ENCODE measurements at regions not wholly inside any gene's neighbourhood (a gene's known extent, or its start where the extent isn't known, plus 50 kb on each side); places are given as distances from the start of the nearest gene placed in this dataset.

DNA sequence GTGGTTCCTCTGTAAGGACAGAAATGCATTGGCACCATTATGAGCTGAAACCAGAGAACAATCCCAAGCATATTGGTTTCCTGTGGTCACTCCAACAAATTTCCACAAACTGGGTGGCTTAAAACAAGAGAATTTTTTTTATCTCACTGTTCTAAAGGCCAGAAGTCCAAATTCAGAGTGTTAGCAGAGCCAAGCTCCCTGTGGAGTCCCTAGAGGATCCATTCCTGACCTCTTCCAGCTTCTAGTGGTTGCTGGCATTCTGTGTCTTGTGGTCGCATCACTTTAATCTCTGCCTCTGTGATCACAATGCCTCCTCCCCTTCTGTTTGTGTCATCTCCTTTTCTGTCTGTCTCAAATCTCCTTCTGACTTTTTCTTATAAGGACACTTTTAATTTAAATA, 380.3 kb downstream of the NYAP2 start:
- H2BK120ac ChIP-seq (ENCODE audit: low read depth, low read length): no peak overlapping the region
- H3K23ac ChIP-seq (ENCODE audit: low read length in 2 of 2): no peak overlapping the region
- no peak for DNase-seq
- H2AFZ ChIP-seq (ENCODE audit: low read depth, low read length): no peak overlapping the region
- H3K4me3 ChIP-seq (ENCODE audit: insufficient read depth in 1 of 2, low read depth in 1 of 2, low read length in 2 of 2): no peak overlapping the region
- H2BK15ac ChIP-seq (ENCODE audit: low read depth, poor library complexity, severe bottlenecking): no peak overlapping the region
- no peaks in the 10 kb centered on the region for H3K79me1 ChIP-seq (replicated peaks; ENCODE audit: low read length, poor library complexity, severe bottlenecking)
- no peaks in the 10 kb centered on the region for H3K36me3 ChIP-seq (ENCODE audit: control insufficient read depth in 1 of 2, insufficient read depth in 2 of 2, low read depth in 1 of 2, low read length in 2 of 2)
- no peak overlapping the region for H3K9ac ChIP-seq (ENCODE audit: low read length)
- H3K27me3 ChIP-seq (ENCODE audit: control insufficient read depth in 1 of 2, insufficient read depth in 1 of 2, low read length in 2 of 2): no peaks in the 10 kb centered on the region
- WGBS: 88% methylated on average over 1 of the region's 1 CpG
- H2BK5ac ChIP-seq (ENCODE audit: low read depth, low read length, poor library complexity, severe bottlenecking): no peak overlapping the region
- H3K4ac ChIP-seq (ENCODE audit: low read depth in 1 of 2, low read length in 2 of 2): no peak overlapping the region
- no peak overlapping the region for H4K91ac ChIP-seq (ENCODE audit: low read length)
- H3K14ac ChIP-seq (ENCODE audit: low read length in 2 of 2): no peak overlapping the region
- H3K9me3 ChIP-seq (ENCODE audit: control insufficient read depth, low read length): peaks cover 5% of the 10 kb centered on the region
- H3K27ac ChIP-seq (ENCODE audit: low read length, poor library complexity, severe bottlenecking): no peak overlapping the region
- no peak overlapping the region for H4K8ac ChIP-seq (ENCODE audit: low read length)
- H2BK12ac ChIP-seq (ENCODE audit: low read length in 2 of 2): no peak overlapping the region
- H2AK5ac ChIP-seq (ENCODE audit: low read length, severe bottlenecking): no peak overlapping the region
- no peaks in the 10 kb centered on the region for H3K4me1 ChIP-seq (ENCODE audit: control insufficient read depth, insufficient read depth, low read depth, low read length)
- no peak overlapping the region for H3K18ac ChIP-seq (ENCODE audit: low read depth in 1 of 2, low read length in 2 of 2)
- no peak overlapping the region for H3K4me2 ChIP-seq (ENCODE audit: low read length, poor library complexity, severe bottlenecking)

DNA sequence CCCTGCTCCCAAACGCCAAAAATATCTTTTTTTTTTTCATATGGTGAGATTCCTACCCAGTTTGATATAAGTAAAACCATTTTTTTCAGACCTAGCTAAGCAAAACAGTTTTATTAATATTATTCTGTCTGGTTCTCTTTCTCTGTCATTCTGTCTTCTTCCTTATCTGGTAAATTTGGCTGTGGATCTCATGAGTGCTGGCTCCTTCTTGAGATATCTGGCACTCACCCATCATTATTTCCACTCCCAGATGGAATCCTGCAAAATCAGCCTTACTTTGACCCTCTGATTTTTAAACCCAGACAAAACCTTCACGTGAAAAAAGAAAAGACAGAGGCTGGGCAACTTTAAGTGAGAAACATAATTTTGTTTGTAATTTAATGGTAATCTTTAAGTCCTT, 373.6 kb downstream of the NYAP2 start:
- Histone ChIP-seq H3K27me3 (ENCODE audit: control insufficient read depth in 1 of 2, insufficient read depth in 1 of 2, low read length in 2 of 2) (no peaks in the 10 kb centered on the region), H3K14ac (ENCODE audit: low read length in 2 of 2) (no peak overlapping the region), H3K79me1 (replicated peaks; ENCODE audit: low read length, poor library complexity, severe bottlenecking) (no peaks in the 10 kb centered on the region), H3K36me3 (ENCODE audit: control insufficient read depth in 1 of 2, insufficient read depth in 2 of 2, low read depth in 1 of 2, low read length in 2 of 2) (no peaks in the 10 kb centered on the region), H3K9me3 (ENCODE audit: control insufficient read depth, low read length) (peaks cover 5% of the 10 kb centered on the region), H4K91ac (ENCODE audit: low read length) (no peak overlapping the region), H3K4me3 (ENCODE audit: insufficient read depth in 1 of 2, low read depth in 1 of 2, low read length in 2 of 2) (no peak overlapping the region), H2AK5ac (ENCODE audit: low read length, severe bottlenecking) (no peak overlapping the region), H3K4ac (ENCODE audit: low read depth in 1 of 2, low read length in 2 of 2) (no peak overlapping the region), H2BK12ac (ENCODE audit: low read length in 2 of 2) (no peak overlapping the region), H4K8ac (ENCODE audit: low read length) (no peak overlapping the region), H3K23ac (ENCODE audit: low read length in 2 of 2) (no peak overlapping the region), H3K18ac (ENCODE audit: low read depth in 1 of 2, low read length in 2 of 2) (no peak overlapping the region), H2BK5ac (ENCODE audit: low read depth, low read length, poor library complexity, severe bottlenecking) (no peak overlapping the region), H3K4me1 (ENCODE audit: control insufficient read depth, insufficient read depth, low read depth, low read length) (no peaks in the 10 kb centered on the region), H2BK120ac (ENCODE audit: low read depth, low read length) (no peak overlapping the region), H3K27ac (ENCODE audit: low read length, poor library complexity, severe bottlenecking) (no peak overlapping the region), H3K9ac (ENCODE audit: low read length) (no peak overlapping the region), H2BK15ac (ENCODE audit: low read depth, poor library complexity, severe bottlenecking) (no peak overlapping the region), H3K4me2 (ENCODE audit: low read length, poor library complexity, severe bottlenecking) (no peak overlapping the region), H2AFZ (ENCODE audit: low read depth, low read length) (no peak overlapping the region)
- DNase-seq: no peak
- WGBS: 100% methylated on average over 2 of the region's 2 CpGs

DNA sequence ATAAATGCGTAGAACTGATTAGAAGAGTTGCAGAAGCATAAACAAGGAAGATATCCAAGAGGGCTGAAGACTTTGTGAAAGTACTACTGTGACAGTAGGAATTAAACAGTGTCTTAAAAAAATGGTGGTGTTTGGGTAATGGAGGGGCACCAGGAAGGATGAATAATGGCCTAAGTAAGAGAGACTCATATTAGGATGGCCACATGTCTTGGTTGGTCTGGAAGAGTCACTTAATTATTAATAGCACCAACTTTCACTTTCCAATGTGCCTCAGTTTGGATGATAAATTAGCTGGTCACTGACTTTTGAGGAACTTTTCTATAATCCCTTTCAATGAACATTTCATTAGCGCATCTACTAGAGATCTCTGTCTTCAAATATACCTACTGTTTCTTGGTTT, 372.2 kb downstream of the NYAP2 start:
- Histone ChIP-seq H2AK5ac (ENCODE audit: low read length, severe bottlenecking) (no peak overlapping the region), H3K9me3 (ENCODE audit: control insufficient read depth, low read length) (peaks cover 5% of the 10 kb centered on the region), H3K4me2 (ENCODE audit: low read length, poor library complexity, severe bottlenecking) (no peak overlapping the region), H2BK5ac (ENCODE audit: low read depth, low read length, poor library complexity, severe bottlenecking) (no peak overlapping the region), H3K27me3 (ENCODE audit: control insufficient read depth in 1 of 2, insufficient read depth in 1 of 2, low read length in 2 of 2) (no peaks in the 10 kb centered on the region), H3K4ac (ENCODE audit: low read depth in 1 of 2, low read length in 2 of 2) (no peak overlapping the region), H3K14ac (ENCODE audit: low read length in 2 of 2) (no peak overlapping the region), H2AFZ (ENCODE audit: low read depth, low read length) (no peak overlapping the region), H2BK120ac (ENCODE audit: low read depth, low read length) (no peak overlapping the region), H3K4me1 (ENCODE audit: control insufficient read depth, insufficient read depth, low read depth, low read length) (no peaks in the 10 kb centered on the region), H2BK12ac (ENCODE audit: low read length in 2 of 2) (no peak overlapping the region), H4K91ac (ENCODE audit: low read length) (no peak overlapping the region), H3K27ac (ENCODE audit: low read length, poor library complexity, severe bottlenecking) (no peak overlapping the region), H2BK15ac (ENCODE audit: low read depth, poor library complexity, severe bottlenecking) (no peak overlapping the region), H3K18ac (ENCODE audit: low read depth in 1 of 2, low read length in 2 of 2) (no peak overlapping the region), H4K8ac (ENCODE audit: low read length) (no peak overlapping the region), H3K36me3 (ENCODE audit: control insufficient read depth in 1 of 2, insufficient read depth in 2 of 2, low read depth in 1 of 2, low read length in 2 of 2) (no peaks in the 10 kb centered on the region), H3K79me1 (replicated peaks; ENCODE audit: low read length, poor library complexity, severe bottlenecking) (no peaks in the 10 kb centered on the region), H3K9ac (ENCODE audit: low read length) (no peak overlapping the region), H3K23ac (ENCODE audit: low read length in 2 of 2) (no peak overlapping the region), H3K4me3 (ENCODE audit: insufficient read depth in 1 of 2, low read depth in 1 of 2, low read length in 2 of 2) (no peak overlapping the region)
- no peak for DNase-seq
- WGBS: 100% methylated on average over 1 of the region's 2 CpGs

DNA sequence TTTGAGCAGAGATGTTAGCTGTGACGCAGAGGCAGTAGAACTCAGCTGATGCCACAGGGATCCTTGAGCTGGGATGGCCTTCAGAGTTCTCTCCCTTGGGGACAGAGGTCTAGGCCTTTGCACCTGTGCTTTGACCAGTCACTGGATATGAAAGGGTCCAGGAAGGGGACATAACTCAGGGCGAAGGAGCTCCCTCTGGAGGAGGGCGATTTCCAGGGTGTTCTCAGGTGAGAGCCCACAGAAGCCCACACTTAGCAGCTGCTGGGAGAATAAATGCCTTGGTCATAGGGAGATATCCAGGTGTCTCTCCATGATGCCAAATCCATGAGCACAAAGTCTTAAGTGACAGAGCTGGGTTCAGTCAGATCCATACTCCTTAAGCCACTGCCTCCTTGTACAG, 369.2 kb downstream of the NYAP2 start:
- no peak overlapping the region for H4K8ac ChIP-seq (ENCODE audit: low read length)
- no peak overlapping the region for H3K23ac ChIP-seq (ENCODE audit: low read length in 2 of 2)
- H3K18ac ChIP-seq (ENCODE audit: low read depth in 1 of 2, low read length in 2 of 2): no peak overlapping the region
- no peaks in the 10 kb centered on the region for H3K36me3 ChIP-seq (ENCODE audit: control insufficient read depth in 1 of 2, insufficient read depth in 2 of 2, low read depth in 1 of 2, low read length in 2 of 2)
- no peak overlapping the region for H2BK5ac ChIP-seq (ENCODE audit: low read depth, low read length, poor library complexity, severe bottlenecking)
- no peak overlapping the region for H2AFZ ChIP-seq (ENCODE audit: low read depth, low read length)
- H3K14ac ChIP-seq (ENCODE audit: low read length in 2 of 2): no peak overlapping the region
- DNase-seq: no peak
- no peak overlapping the region for H3K4me3 ChIP-seq (ENCODE audit: insufficient read depth in 1 of 2, low read depth in 1 of 2, low read length in 2 of 2)
- H2BK15ac ChIP-seq (ENCODE audit: low read depth, poor library complexity, severe bottlenecking): no peak overlapping the region
- H2BK120ac ChIP-seq (ENCODE audit: low read depth, low read length): no peak overlapping the region
- H3K4me2 ChIP-seq (ENCODE audit: low read length, poor library complexity, severe bottlenecking): no peak overlapping the region
- H3K9ac ChIP-seq (ENCODE audit: low read length): no peak overlapping the region
- no peaks in the 10 kb centered on the region for H3K9me3 ChIP-seq (ENCODE audit: control insufficient read depth, low read length)
- H3K27ac ChIP-seq (ENCODE audit: low read length, poor library complexity, severe bottlenecking): no peak overlapping the region
- H3K4me1 ChIP-seq (ENCODE audit: control insufficient read depth, insufficient read depth, low read depth, low read length): no peaks in the 10 kb centered on the region
- no peak overlapping the region for H2BK12ac ChIP-seq (ENCODE audit: low read length in 2 of 2)
- H4K91ac ChIP-seq (ENCODE audit: low read length): no peak overlapping the region
- no peaks in the 10 kb centered on the region for H3K79me1 ChIP-seq (replicated peaks; ENCODE audit: low read length, poor library complexity, severe bottlenecking)
- no peak overlapping the region for H3K4ac ChIP-seq (ENCODE audit: low read depth in 1 of 2, low read length in 2 of 2)
- H3K27me3 ChIP-seq (ENCODE audit: control insufficient read depth in 1 of 2, insufficient read depth in 1 of 2, low read length in 2 of 2): no peaks in the 10 kb centered on the region
- no peak overlapping the region for H2AK5ac ChIP-seq (ENCODE audit: low read length, severe bottlenecking)
- WGBS: 83% methylated on average over 3 of the region's 3 CpGs

Data from mesenchymal stem cell (in vitro differentiated cells and primary cell).